Skin epidermis (tissue), 12 donors: ENCODE measurements at regions not wholly inside any gene's neighbourhood (a gene's known extent, or its start where the extent isn't known, plus 50 kb on each side); places are given as distances from the start of the nearest gene placed in this dataset.

Source experiments
- H3K27ac ChIP-seq, 21 experiments: fragments of 200-600 bp; sonication (generic) in 11 of 21; one replicate each; pipeline ENCODE4 v1.5.0; 2020; ENCODE audit warnings: mild to moderate bottlenecking in 3 of 21, inconsistent platforms in 2 of 21, moderate library complexity in 2 of 21
- H3K4me3 ChIP-seq, 7 experiments: fragments of 200-600 bp; sonication (generic) in 2 of 7; one replicate each; pipeline ENCODE4 v1.5.0; 2020; ENCODE audit warnings: inconsistent platforms in 2 of 7, mild to moderate bottlenecking in 2 of 7, moderate library complexity in 1 of 7

DNA sequence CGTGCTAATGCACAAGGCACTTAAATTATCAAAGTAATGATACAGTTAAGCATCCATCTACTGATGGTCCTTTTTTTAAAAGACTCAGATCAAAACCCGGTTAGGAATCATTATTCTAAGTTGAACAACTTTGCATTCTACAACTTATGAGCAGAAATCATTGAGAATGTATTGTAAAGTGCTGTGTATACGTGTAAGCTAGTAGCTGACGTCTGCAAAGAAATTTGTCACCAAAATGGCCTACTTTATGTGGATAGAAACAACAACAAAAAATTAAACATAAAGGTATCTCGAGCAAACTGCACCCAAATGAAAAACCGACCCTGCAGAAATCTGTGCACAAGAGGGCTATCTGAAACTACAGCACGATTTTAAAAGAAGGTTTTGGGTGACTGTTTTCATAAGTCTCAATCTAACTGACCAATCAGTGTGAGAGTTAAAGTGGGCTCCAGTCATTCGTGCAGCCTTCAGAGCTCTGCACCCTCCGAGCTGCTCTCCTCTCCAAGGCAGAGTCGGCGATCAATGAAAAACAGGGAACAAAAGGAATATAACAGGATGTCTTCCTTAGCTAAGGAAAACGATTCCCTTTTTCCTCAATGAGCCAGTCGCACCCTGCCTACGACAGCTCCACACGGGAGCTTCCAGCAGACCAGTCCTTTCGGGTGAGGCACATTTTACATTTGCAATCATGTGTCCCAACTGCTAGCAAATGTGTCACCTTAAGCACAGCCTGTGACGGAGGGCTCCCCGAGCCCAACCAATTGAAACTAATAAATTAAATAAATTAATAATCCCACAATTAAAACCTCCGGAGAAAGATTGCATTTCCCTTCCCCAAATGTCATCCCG is 200.7 kb upstream of the FOXN3 start:
- peak overlapping the region; percentile 51 to 70 (median 62) for H3K4me3 ChIP-seq
- H3K27ac ChIP-seq: peak overlapping the region in 20 of 21 experiments; percentile 60 to 96 (median 88)

- Histone ChIP-seq H3K4me3 (peak overlapping the region; percentile 51 to 70 (median 62)), H3K27ac (peak overlapping the region in 17 of 21 experiments; percentile 14 to 96 (median 87))
Measured at GRCh38 chr14:89616852-89617341, 199.9 kb upstream of the FOXN3 start.

DNA sequence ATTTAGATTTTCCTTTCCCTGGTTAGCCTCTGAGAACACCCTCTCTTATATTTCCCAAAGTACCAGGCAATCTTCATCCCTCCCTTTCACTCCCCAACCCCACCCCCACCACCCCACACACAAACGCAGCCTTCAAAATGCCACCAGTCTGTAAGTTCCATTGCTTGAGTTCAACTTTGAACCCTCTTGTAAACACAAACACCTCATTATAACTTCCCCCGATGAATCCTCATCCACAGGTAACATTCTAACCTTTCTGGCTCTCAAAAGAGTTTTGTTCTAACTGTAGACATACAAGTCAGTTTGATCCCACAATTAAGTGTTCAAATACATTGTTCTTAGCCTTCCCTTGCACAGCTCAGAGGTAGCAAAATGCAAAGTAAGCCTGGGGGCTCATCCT is 199.4 kb upstream of the FOXN3 start:
- H3K27ac ChIP-seq: peak overlapping the region in 8 of 21 experiments; percentile 14 to 96 (median 48)
- peak overlapping the region in 1 of 7 experiments; percentile 59 for H3K4me3 ChIP-seq

DNA sequence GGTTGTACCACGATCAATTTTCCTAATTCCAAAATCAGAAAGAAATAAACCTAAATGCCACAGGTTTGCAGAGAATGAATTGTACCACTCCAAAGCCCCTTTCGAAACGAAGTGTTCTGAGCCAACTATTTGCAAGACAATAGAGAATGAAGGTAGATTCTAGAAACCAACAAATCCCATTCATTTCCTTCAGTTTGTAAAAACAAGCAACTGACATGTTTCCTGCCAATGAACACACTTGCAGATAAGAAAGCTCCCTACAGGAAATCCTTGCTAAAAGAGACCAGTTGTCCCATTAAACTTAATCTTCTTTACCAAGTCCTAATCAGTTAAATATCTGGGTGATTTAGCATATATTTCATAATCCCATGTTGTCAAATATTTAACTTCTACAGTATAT is 198.4 kb upstream of the FOXN3 start:
- H3K27ac ChIP-seq: peak overlapping the region in 1 of 21 experiments; percentile 28
- H3K4me3 ChIP-seq: no peak overlapping the region

- Histone ChIP-seq H3K4me3 (no peak overlapping the region), H3K27ac (peak overlapping the region in 1 of 21 experiments; percentile 6)
Measured at GRCh38 chr14:89614009-89614691, 197.1 kb upstream of the FOXN3 start.

DNA sequence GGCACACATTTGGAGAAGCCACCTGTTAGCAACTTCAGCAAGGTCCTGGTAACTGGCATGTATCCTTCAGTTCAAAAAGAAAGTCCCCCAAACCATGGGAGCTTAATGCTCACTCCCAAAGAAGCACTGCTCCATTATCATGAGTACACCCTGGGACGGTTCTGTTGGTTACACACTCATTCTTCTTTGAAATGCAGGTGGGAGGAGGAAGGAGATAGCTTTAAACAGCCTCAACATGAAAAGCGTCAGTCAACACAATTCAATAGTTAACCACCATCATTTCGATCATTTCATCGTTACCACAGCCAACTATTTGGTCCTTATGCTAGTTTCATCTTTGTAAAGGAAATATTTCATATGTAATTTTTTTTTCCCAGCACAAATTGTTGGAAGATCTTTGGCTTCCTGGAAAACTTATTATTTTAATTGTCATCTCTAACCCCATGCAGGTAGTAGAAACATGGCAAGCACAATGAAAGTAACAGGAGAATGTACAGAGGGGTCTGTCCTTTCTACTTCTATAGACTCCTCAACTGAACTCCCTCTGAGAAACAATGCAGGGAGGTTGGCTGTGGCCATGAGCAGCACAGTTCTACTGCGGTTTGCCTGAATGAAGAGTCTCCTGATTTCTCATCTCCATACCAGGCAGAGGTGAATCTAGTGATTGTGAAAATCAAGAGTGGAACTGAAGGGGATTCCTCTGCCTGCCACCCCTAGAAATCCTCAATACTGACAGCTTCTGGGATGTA is 196.4 kb upstream of the FOXN3 start:
- Histone ChIP-seq H3K27ac (peak overlapping the region in 1 of 21 experiments; percentile 3), H3K4me3 (no peak overlapping the region)

- H3K27ac ChIP-seq: no peak overlapping the region
- no peak overlapping the region for H3K4me3 ChIP-seq
Measured at GRCh38 chr14:89609500-89610100, 192.6 kb upstream of the FOXN3 start.

- Histone ChIP-seq H3K4me3 (no peak overlapping the region), H3K27ac (no peak overlapping the region)
Measured at GRCh38 chr14:89607453-89607852, 190.4 kb upstream of the FOXN3 start.

DNA sequence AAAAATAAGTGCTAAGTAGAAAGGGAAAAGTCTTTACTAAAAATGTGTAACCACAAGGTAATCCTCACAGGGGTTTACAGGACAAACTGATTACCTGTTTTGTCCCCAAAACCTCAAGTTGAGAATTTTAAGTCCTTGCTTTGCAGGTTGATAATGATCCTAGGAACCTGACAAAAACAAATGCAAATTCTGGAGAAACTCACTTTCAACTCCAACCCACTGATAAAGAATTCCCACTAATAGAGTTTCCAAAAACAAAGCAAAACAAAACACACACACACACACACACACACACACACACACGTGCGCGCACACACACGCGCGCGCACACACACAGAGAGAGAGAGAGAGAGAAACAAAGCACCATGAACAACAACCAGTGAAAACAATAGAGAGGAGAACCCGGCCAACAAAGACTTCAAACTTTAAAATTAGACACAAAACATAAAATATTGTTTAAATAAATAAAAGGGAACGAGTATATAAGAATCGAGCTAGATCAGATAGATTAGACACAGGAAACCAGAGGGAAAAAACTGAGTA is 187.0 kb upstream of the FOXN3 start:
- no peak overlapping the region for H3K27ac ChIP-seq

DNA sequence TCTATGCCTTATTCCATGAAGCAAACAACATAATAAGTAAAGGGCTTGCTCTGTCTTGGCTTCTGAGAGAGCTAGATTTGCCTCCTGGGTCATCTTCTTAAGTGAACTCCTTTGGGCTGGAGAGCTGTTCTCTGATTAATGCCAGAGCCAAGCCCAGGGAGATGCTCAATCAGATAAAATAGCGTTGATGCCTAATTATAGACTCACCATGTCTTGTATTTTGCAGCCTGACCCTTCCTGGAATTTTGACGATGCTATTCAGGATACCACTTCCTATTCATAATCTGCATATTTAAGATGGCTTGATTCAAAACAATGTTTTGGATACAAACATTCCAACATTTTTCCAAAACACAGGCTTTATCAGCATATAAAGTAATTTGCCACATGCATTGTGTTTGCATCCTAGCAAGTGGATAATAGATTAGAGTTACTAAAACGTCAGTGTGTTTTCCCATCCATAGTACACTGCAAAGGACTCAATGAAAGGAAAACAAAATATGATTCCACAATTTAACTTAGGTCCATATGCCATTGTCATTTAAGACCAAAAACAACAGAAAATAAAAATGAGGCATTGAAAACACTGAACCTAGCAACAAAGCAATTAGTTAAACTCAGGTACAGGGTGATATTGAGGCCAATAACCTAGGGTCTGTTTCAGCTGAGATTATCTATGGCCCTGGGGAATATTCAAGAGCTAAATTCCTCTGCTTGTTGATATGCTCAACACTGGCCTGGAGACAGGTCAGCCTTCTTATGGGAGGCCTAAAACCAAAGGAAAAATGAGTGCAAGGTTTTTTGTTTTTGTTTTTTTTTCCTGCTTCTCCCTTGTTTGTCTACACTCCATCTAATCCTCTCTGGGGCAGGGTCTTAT is 184.2 kb upstream of the FOXN3 start:
- Histone ChIP-seq H3K4me3 (no peak overlapping the region), H3K27ac (no peak overlapping the region)

More for the DNA sequence above, 187.0 kb upstream of the FOXN3 start:
- no peak overlapping the region for H3K4me3 ChIP-seq

DNA sequence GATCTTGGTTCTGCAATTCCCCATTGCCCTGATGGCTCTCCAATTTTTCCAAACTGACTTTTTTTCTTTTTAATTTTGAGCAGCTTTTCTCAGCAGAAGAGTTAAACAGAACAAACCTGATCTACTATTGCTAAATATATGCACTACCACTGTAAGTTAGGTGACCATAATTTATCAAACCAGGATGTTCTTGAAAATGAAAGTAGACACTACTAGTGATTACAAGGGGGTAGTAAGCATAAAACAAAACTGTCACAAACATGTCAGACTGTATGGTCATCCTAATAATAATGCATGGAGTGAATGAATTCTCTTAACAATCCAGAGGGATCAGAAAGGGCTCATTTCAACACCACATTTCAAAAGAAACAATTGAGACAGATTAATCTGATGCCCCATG is 183.0 kb upstream of the FOXN3 start:
- Histone ChIP-seq H3K4me3 (no peak overlapping the region), H3K27ac (no peak overlapping the region)

GRCh38 chr14:89598548-89599186 is 181.6 kb upstream of the FOXN3 start:
- Histone ChIP-seq H3K4me3 (no peak overlapping the region), H3K27ac (no peak overlapping the region)

- H3K27ac ChIP-seq: no peak overlapping the region
- no peak overlapping the region for H3K4me3 ChIP-seq
Measured at GRCh38 chr14:89592961-89593360, 175.9 kb upstream of the FOXN3 start.

DNA sequence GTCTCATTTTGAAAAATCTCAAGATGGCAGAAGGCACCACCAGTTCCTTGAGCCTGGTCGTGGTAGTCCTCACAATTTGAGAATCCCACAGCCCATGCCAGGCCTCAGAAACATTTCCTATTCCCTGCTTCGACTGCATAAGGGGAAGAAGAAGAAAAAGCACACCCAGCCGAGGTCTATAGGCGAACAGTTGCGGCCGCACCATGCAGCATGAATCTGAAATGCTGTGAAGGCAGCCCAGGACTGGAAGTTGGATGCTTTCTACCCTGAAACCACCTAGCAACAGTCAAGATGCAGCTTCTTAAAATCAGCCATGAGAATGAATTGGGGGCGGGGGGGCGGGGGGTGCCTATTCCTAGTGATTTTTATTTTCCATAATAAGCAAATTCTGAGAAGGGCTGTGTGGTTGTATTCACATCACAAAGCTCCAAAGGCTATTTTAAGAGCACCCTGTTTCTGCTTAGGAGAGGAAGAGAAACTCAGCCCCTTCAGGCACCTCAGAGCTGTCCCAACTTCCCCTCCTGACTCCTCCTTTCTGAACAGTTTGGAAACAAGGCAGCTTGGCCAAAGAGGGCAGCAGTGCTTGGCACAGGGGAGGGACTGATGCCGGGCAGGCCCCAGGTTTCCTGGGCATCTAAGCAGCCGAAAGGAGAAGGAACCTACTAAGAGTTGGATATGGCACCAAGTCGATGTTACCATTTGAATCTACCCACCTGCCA is 172.5 kb upstream of the FOXN3 start:
- peak overlapping the region in 8 of 21 experiments; percentile 6 to 49 (median 33) for H3K27ac ChIP-seq
- no peak overlapping the region for H3K4me3 ChIP-seq

DNA sequence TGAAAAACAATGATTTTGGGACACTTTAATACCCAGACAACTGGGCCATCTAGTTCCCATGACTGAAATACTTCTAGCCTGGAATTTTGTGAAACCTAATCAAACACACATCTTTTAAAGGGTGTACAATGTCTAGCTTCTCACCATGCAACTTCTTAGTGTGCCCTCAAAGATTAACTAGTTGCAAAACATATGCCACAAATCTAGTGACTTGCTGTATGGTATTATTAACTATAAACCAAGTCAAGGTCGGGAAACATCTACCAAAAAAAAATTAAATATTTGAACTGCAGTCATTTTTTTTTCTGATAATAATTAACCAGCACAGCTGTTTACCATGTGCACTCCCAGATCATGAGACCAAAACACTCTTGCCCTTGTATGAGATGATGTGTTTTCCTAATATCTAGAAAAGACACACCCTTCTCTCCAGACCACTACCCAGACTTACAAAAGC is 171.8 kb upstream of the FOXN3 start:
- Histone ChIP-seq H3K27ac (peak overlapping the region in 8 of 21 experiments; percentile 6 to 49 (median 33)), H3K4me3 (no peak overlapping the region)

- Histone ChIP-seq H3K27ac (peak overlapping the region in 1 of 21 experiments; percentile 47), H3K4me3 (no peak overlapping the region)
Measured at GRCh38 chr14:89588016-89588415, 171.0 kb upstream of the FOXN3 start.

DNA sequence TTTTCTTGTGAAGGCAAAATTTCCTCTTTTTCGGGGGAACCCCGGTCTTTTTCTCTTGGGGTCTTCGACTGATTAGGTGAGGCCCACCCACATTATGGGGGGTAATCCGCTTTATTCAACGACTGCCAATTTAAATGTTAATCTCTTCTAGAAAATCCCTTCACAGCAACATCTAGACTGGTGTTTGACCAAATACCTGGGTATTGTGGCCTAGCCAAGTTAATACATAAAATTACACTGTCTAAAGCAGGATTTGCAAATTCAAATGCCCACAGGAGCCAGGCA is 170.0 kb upstream of the FOXN3 start:
- Histone ChIP-seq H3K4me3 (no peak overlapping the region), H3K27ac (no peak overlapping the region)
